HG03378 (cell line): ENCODE measurements at regions not wholly inside any gene's neighbourhood (a gene's known extent, or its start where the extent isn't known, plus 50 kb on each side); places are given as distances from the start of the nearest gene placed in this dataset.
A peak's percentile ranks its signal among the peaks of the same experiment; 100 is the strongest.

Experiments used
- ATAC-seq: cut with Tn5 transposase; IDR thresholded peaks from one replicate; pipeline ENCODE4 v1.9.1; 2021; ENCODE audit warnings: mild to moderate bottlenecking, moderate library complexity; ENCODE audit not compliant: unreplicated experiment

GRCh38 chr2:136582628-136583205, 182.6 kb upstream of the THSD7B start:
- no peak for ATAC-seq

- ATAC-seq = no peak
These were observed 193.0 kb upstream of the THSD7B start for GRCh38 chr2:136572335-136572734.

- no peak for ATAC-seq
These were observed 208.1 kb upstream of the THSD7B start for GRCh38 chr2:136557203-136557602.

GRCh38 chr2:136550181-136550580, 215.2 kb upstream of the THSD7B start:
- no peak for ATAC-seq

GRCh38 chr2:136539355-136539754, 226.0 kb upstream of the THSD7B start:
- ATAC-seq = no peak

GRCh38 chr2:136538489-136538888, 226.9 kb upstream of the THSD7B start:
- ATAC-seq = no peak

GRCh38 chr2:136534811-136535210, 230.5 kb upstream of the THSD7B start:
- no peak for ATAC-seq

- no peak for ATAC-seq
These were observed 233.2 kb upstream of the THSD7B start for GRCh38 chr2:136532171-136532570.

GRCh38 chr2:136531731-136532130, 233.6 kb upstream of the THSD7B start:
- no peak for ATAC-seq

- ATAC-seq = no peak
These were observed 235.2 kb upstream of the THSD7B start for GRCh38 chr2:136530146-136530545.

GRCh38 chr2:136527560-136527959, 237.8 kb upstream of the THSD7B start:
- no peak for ATAC-seq

- ATAC-seq = no peak
These were observed 242.6 kb upstream of the THSD7B start for GRCh38 chr2:136522724-136523123.

- ATAC-seq = no peak
These were observed 247.6 kb upstream of the THSD7B start for GRCh38 chr2:136517716-136518115.

- ATAC-seq = no peak
These were observed 255.1 kb upstream of the THSD7B start for GRCh38 chr2:136510244-136510643.

- no peak for ATAC-seq
These were observed 259.9 kb upstream of the THSD7B start for GRCh38 chr2:136505462-136505861.

GRCh38 chr2:136502660-136503059, 262.7 kb upstream of the THSD7B start:
- ATAC-seq = no peak

- ATAC-seq = no peak
These were observed 267.6 kb upstream of the THSD7B start for GRCh38 chr2:136497709-136498108.

- no peak for ATAC-seq
These were observed 268.4 kb upstream of the THSD7B start for GRCh38 chr2:136496966-136497365.

- peak; percentile 83 for ATAC-seq
These were observed 269.7 kb upstream of the THSD7B start for GRCh38 chr2:136495636-136496035.

GRCh38 chr2:136492901-136493300, 272.4 kb upstream of the THSD7B start:
- no peak for ATAC-seq

GRCh38 chr2:136490100-136490499, 275.2 kb upstream of the THSD7B start:
- no peak for ATAC-seq

GRCh38 chr2:136487421-136487820, 277.9 kb upstream of the THSD7B start:
- no peak for ATAC-seq

- ATAC-seq = peak; percentile 67
These were observed 279.2 kb upstream of the THSD7B start for GRCh38 chr2:136486115-136486514.
